Liver (tissue), 3 donors: ENCODE measurements at regions not wholly inside any gene's neighbourhood (a gene's known extent, or its start where the extent isn't known, plus 50 kb on each side); places are given as distances from the start of the nearest gene placed in this dataset.
"Not testable (repeated sequence)": the region's sequence is repeated elsewhere in the genome, so short reads cannot be mapped to it uniquely, and the experiment has no call there.

Source experiments
- ATF3 ChIP-seq: IDR thresholded peaks from 2 replicates; pipeline ENCODE4 v1.6.1; 2016; ENCODE audit warnings: antibody characterized with exemption
- FOXA1 ChIP-seq: IDR thresholded peaks from 2 replicates; pipeline ENCODE4 v1.6.1; 2016; ENCODE audit warnings: antibody characterized with exemption
- HNF4G ChIP-seq: IDR thresholded peaks from 2 replicates; pipeline ENCODE4 v1.6.1; 2016; ENCODE audit warnings: antibody characterized with exemption
- JUND ChIP-seq, 2 donors: IDR thresholded peaks; 2 replicates each; pipeline ENCODE4 v1.6.1; 2016; ENCODE audit warnings: antibody characterized with exemption in 2 of 2
- NR2F2 ChIP-seq: IDR thresholded peaks from 2 replicates; pipeline ENCODE4 v1.6.1; 2016; ENCODE audit warnings: antibody characterized with exemption
- RAD21 ChIP-seq, 2 donors: IDR thresholded peaks; 2 replicates each; pipeline ENCODE4 v1.6.1; 2016; ENCODE audit warnings: antibody characterized with exemption in 2 of 2, mild to moderate bottlenecking in 2 of 2
- TAF1 ChIP-seq: conservative IDR thresholded peaks from 2 replicates; pipeline ENCODE4 v1.6.1; 2016; ENCODE audit warnings: antibody characterized with exemption, mild to moderate bottlenecking
- TF ChIP-seq, protein P1 (sequence below): fragments of 150-350 bp; IDR thresholded peaks from 2 replicates; pipeline ENCODE4 v1.5.1; 2017; ENCODE audit warnings: improper control_type of control experiment, low read depth, low read length; ENCODE audit not compliant: missing input control
- TF ChIP-seq, protein P2 (sequence below): IDR thresholded peaks from 2 replicates; pipeline ENCODE4 v1.6.1; 2016; ENCODE audit warnings: antibody characterized with exemption, mild to moderate bottlenecking
- donor health status: healthy.
- donor health status: healthy.

- TF ChIP-seq, protein P1, sequence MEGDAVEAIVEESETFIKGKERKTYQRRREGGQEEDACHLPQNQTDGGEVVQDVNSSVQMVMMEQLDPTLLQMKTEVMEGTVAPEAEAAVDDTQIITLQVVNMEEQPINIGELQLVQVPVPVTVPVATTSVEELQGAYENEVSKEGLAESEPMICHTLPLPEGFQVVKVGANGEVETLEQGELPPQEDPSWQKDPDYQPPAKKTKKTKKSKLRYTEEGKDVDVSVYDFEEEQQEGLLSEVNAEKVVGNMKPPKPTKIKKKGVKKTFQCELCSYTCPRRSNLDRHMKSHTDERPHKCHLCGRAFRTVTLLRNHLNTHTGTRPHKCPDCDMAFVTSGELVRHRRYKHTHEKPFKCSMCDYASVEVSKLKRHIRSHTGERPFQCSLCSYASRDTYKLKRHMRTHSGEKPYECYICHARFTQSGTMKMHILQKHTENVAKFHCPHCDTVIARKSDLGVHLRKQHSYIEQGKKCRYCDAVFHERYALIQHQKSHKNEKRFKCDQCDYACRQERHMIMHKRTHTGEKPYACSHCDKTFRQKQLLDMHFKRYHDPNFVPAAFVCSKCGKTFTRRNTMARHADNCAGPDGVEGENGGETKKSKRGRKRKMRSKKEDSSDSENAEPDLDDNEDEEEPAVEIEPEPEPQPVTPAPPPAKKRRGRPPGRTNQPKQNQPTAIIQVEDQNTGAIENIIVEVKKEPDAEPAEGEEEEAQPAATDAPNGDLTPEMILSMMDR: not testable (repeated sequence)
- TF ChIP-seq NR2F2; TAF1; FOXA1; JUND (IDR thresholded peaks at IDR 0.05); RAD21 (IDR thresholded peaks at IDR 0.05); HNF4G; ATF3: not testable (repeated sequence)
- TF ChIP-seq, protein P2, sequence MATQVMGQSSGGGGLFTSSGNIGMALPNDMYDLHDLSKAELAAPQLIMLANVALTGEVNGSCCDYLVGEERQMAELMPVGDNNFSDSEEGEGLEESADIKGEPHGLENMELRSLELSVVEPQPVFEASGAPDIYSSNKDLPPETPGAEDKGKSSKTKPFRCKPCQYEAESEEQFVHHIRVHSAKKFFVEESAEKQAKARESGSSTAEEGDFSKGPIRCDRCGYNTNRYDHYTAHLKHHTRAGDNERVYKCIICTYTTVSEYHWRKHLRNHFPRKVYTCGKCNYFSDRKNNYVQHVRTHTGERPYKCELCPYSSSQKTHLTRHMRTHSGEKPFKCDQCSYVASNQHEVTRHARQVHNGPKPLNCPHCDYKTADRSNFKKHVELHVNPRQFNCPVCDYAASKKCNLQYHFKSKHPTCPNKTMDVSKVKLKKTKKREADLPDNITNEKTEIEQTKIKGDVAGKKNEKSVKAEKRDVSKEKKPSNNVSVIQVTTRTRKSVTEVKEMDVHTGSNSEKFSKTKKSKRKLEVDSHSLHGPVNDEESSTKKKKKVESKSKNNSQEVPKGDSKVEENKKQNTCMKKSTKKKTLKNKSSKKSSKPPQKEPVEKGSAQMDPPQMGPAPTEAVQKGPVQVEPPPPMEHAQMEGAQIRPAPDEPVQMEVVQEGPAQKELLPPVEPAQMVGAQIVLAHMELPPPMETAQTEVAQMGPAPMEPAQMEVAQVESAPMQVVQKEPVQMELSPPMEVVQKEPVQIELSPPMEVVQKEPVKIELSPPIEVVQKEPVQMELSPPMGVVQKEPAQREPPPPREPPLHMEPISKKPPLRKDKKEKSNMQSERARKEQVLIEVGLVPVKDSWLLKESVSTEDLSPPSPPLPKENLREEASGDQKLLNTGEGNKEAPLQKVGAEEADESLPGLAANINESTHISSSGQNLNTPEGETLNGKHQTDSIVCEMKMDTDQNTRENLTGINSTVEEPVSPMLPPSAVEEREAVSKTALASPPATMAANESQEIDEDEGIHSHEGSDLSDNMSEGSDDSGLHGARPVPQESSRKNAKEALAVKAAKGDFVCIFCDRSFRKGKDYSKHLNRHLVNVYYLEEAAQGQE: not testable (repeated sequence)
Observed at GRCh38 chr2:91591066-91591465, 2899.6 kb downstream of the RPIA start.
